GM18507 (cell line): ENCODE measurements at regions not wholly inside any gene's neighbourhood (a gene's known extent, or its start where the extent isn't known, plus 50 kb on each side); places are given as distances from the start of the nearest gene placed in this dataset.

Experiments
- DNase-seq: peaks from one replicate; pipeline ENCODE4 v3.0.0; 2011; ENCODE audit warnings: low read depth; ENCODE audit not compliant: insufficient read length; ENCODE audit errors: extremely low spot score
- FAIRE-seq: peaks from 2 replicates; lab custom pipeline; 2011; peaks lifted over from hg19 to GRCh38; lab: Jason Lieb, UNC

GRCh38 chr20:21033817-21034216 is 72.3 kb downstream of the LINC00237 start:
- no peak for FAIRE-seq
- no peak for DNase-seq

- no peak for DNase-seq
- FAIRE-seq: no peak
Measured at GRCh38 chr20:21031666-21032065, 74.5 kb downstream of the LINC00237 start.

- DNase-seq (no peak), FAIRE-seq (no peak)
Measured at GRCh38 chr20:21029341-21029740, 76.8 kb downstream of the LINC00237 start.

GRCh38 chr20:21028921-21029320 is 77.2 kb downstream of the LINC00237 start:
- no peak for FAIRE-seq
- DNase-seq: no peak

GRCh38 chr20:21028436-21028835 is 77.7 kb downstream of the LINC00237 start:
- no peak for FAIRE-seq

GRCh38 chr20:21027569-21027968 is 78.6 kb downstream of the LINC00237 start:
- no peak for DNase-seq

More at GRCh38 chr20:21028436-21028835, 77.7 kb downstream of the LINC00237 start:
- DNase-seq: no peak

GRCh38 chr20:21026951-21027350 is 79.2 kb downstream of the LINC00237 start:
- FAIRE-seq: no peak
- no peak for DNase-seq

More at GRCh38 chr20:21027569-21027968, 78.6 kb downstream of the LINC00237 start:
- no peak for FAIRE-seq

GRCh38 chr20:21024420-21024819 is 81.7 kb downstream of the LINC00237 start:
- FAIRE-seq (no peak), DNase-seq (no peak)

GRCh38 chr20:21022925-21023324 is 83.2 kb downstream of the LINC00237 start:
- FAIRE-seq: no peak
- no peak for DNase-seq

GRCh38 chr20:21021472-21021790 is 84.7 kb downstream of the LINC00237 start:
- no peak for FAIRE-seq
- DNase-seq: no peak

GRCh38 chr20:21020659-21021471 is 85.3 kb downstream of the LINC00237 start:
- DNase-seq (no peak), FAIRE-seq (no peak)

- DNase-seq: no peak
- FAIRE-seq: no peak
Measured at GRCh38 chr20:21019814-21020658, 86.1 kb downstream of the LINC00237 start.

- FAIRE-seq (no peak), DNase-seq (no peak)
Measured at GRCh38 chr20:21019468-21019813, 86.7 kb downstream of the LINC00237 start.

GRCh38 chr20:21018576-21018975 is 87.6 kb downstream of the LINC00237 start:
- no peak for FAIRE-seq
- no peak for DNase-seq

GRCh38 chr20:21017528-21018085 is 88.6 kb downstream of the LINC00237 start:
- DNase-seq: no peak
- no peak for FAIRE-seq

- DNase-seq (no peak), FAIRE-seq (no peak)
Measured at GRCh38 chr20:21016751-21017150, 89.4 kb downstream of the LINC00237 start.

- DNase-seq (no peak), FAIRE-seq (no peak)
Measured at GRCh38 chr20:21014528-21014927, 91.6 kb downstream of the LINC00237 start.

GRCh38 chr20:21008951-21009350 is 97.2 kb downstream of the LINC00237 start:
- DNase-seq: no peak
- FAIRE-seq: no peak

- FAIRE-seq (no peak), DNase-seq (no peak)
Measured at GRCh38 chr20:21006611-21007010, 99.5 kb downstream of the LINC00237 start.

- FAIRE-seq: no peak
- DNase-seq: no peak
Measured at GRCh38 chr20:21004386-21005076, 101.6 kb downstream of the LINC00237 start.
